GM19239 (cell line): ENCODE measurements at regions not wholly inside any gene's neighbourhood (a gene's known extent, or its start where the extent isn't known, plus 50 kb on each side); places are given as distances from the start of the nearest gene placed in this dataset.
A peak's percentile ranks its signal among the peaks of the same experiment; 100 is the strongest.

Experiments used
- DNase-seq: peaks from one replicate; pipeline ENCODE4 v3.0.0; 2011; ENCODE audit warnings: low spot score; ENCODE audit not compliant: insufficient read length
- FAIRE-seq: peaks from 2 replicates; lab custom pipeline; 2011; peaks lifted over from hg19 to GRCh38; lab: Jason Lieb, UNC

GRCh38 chr2:234143896-234144295 is 93.4 kb downstream of the SPP2 start:
- DNase-seq (no peak), FAIRE-seq (no peak)

GRCh38 chr2:234142530-234142929 is 92.0 kb downstream of the SPP2 start:
- DNase-seq (no peak), FAIRE-seq (no peak)

GRCh38 chr2:234139755-234140154 is 89.3 kb downstream of the SPP2 start:
- FAIRE-seq (no peak), DNase-seq (no peak)

GRCh38 chr2:234138836-234139235 is 88.3 kb downstream of the SPP2 start:
- DNase-seq: no peak
- no peak for FAIRE-seq

- FAIRE-seq (no peak), DNase-seq (no peak)
These were observed 87.0 kb downstream of the SPP2 start for GRCh38 chr2:234137400-234138014.

GRCh38 chr2:234136461-234136860 is 86.0 kb downstream of the SPP2 start:
- no peak for FAIRE-seq
- DNase-seq: no peak

GRCh38 chr2:234135750-234136221 is 85.3 kb downstream of the SPP2 start:
- DNase-seq: peak; percentile 35
- peak; percentile 80 for FAIRE-seq

GRCh38 chr2:234134496-234134895 is 84.0 kb downstream of the SPP2 start:
- DNase-seq (no peak), FAIRE-seq (no peak)

- DNase-seq (no peak), FAIRE-seq (no peak)
These were observed 82.5 kb downstream of the SPP2 start for GRCh38 chr2:234133004-234133403.

- DNase-seq (no peak), FAIRE-seq (no peak)
These were observed 80.3 kb downstream of the SPP2 start for GRCh38 chr2:234130777-234131181.

- FAIRE-seq: no peak
- DNase-seq: no peak
These were observed 78.1 kb downstream of the SPP2 start for GRCh38 chr2:234128606-234129005.
